HL-60 (cell line): ENCODE measurements at regions not wholly inside any gene's neighbourhood (a gene's known extent, or its start where the extent isn't known, plus 50 kb on each side); places are given as distances from the start of the nearest gene placed in this dataset.

Source experiments
- DNase-seq, 2 experiments: peaks; one replicate each; pipeline ENCODE4 v3.0.0-alpha.2; 2010 to 2020; ENCODE audit warnings: low read depth in 1 of 2, low spot score in 1 of 2
- H3K27ac ChIP-seq: fragments of 250-450 bp; sonication (Bioruptor Pico); replicated peaks from 2 replicates; pipeline ENCODE4 v1.5.1; 2020; ENCODE audit warnings: mild to moderate bottlenecking, moderate library complexity
- H3K27me3 ChIP-seq: fragments of 250-450 bp; sonication (Bioruptor Pico); 2 replicates; pipeline ENCODE4 v1.5.1; 2021; ENCODE audit warnings: mild to moderate bottlenecking, moderate library complexity; ENCODE audit not compliant: insufficient read depth, poor library complexity, severe bottlenecking
- H3K4me3 ChIP-seq: replicated peaks from 2 replicates; pipeline ENCODE4 v1.5.1; 2011; ENCODE audit warnings: mild to moderate bottlenecking, control low read depth, low read length; ENCODE audit not compliant: insufficient read depth
- GABPA ChIP-seq: IDR thresholded peaks from 2 replicates; pipeline ENCODE4 v1.6.1; 2012; ENCODE audit warnings: low read depth
- POLR2AphosphoS5 ChIP-seq: IDR thresholded peaks from 2 replicates; pipeline ENCODE4 v1.6.1; 2012; ENCODE audit warnings: low read depth
- SPI1 ChIP-seq: IDR thresholded peaks from 2 replicates; pipeline ENCODE4 v1.6.1; 2012; ENCODE audit warnings: low read depth, mild to moderate bottlenecking, borderline replicate concordance
- TF ChIP-seq, protein P1 (sequence below): IDR thresholded peaks from one replicate; pipeline ENCODE4 v1.5.1; 2011; ENCODE audit warnings: low read length, control low read depth, inconsistent platforms; ENCODE audit not compliant: insufficient read depth
- TF ChIP-seq, protein P2 (sequence below): IDR thresholded peaks from 2 replicates; pipeline ENCODE4 v1.6.1; 2012; ENCODE audit warnings: low read depth; ENCODE audit not compliant: insufficient replicate concordance

DNA sequence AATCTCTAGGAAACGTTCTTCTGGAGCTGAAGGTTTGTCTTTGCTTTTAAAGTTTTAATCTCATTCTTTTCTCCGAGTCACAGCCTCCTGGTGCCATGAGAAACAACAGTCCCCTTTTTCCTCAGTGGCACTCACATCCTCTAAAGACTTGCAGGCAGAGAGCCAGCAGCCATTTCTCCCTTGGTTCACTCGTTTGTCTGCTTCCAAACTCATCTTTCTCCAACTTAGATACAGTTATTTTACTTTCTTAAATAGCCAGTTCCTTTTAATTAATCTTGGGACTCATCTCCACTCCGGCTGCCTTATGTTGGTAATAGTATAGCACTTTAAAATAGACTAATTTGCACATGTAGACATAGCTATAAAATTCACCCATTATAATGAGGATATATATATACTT lies 555.2 kb downstream of the FGF9 start:
- Histone ChIP-seq H3K27me3 (no peaks in the 10 kb centered on the region), H3K27ac (no peak overlapping the region), H3K4me3 (no peak overlapping the region)
- no peak for DNase-seq
- TF ChIP-seq, protein P1, sequence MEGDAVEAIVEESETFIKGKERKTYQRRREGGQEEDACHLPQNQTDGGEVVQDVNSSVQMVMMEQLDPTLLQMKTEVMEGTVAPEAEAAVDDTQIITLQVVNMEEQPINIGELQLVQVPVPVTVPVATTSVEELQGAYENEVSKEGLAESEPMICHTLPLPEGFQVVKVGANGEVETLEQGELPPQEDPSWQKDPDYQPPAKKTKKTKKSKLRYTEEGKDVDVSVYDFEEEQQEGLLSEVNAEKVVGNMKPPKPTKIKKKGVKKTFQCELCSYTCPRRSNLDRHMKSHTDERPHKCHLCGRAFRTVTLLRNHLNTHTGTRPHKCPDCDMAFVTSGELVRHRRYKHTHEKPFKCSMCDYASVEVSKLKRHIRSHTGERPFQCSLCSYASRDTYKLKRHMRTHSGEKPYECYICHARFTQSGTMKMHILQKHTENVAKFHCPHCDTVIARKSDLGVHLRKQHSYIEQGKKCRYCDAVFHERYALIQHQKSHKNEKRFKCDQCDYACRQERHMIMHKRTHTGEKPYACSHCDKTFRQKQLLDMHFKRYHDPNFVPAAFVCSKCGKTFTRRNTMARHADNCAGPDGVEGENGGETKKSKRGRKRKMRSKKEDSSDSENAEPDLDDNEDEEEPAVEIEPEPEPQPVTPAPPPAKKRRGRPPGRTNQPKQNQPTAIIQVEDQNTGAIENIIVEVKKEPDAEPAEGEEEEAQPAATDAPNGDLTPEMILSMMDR = no peak
- TF ChIP-seq, protein P2, sequence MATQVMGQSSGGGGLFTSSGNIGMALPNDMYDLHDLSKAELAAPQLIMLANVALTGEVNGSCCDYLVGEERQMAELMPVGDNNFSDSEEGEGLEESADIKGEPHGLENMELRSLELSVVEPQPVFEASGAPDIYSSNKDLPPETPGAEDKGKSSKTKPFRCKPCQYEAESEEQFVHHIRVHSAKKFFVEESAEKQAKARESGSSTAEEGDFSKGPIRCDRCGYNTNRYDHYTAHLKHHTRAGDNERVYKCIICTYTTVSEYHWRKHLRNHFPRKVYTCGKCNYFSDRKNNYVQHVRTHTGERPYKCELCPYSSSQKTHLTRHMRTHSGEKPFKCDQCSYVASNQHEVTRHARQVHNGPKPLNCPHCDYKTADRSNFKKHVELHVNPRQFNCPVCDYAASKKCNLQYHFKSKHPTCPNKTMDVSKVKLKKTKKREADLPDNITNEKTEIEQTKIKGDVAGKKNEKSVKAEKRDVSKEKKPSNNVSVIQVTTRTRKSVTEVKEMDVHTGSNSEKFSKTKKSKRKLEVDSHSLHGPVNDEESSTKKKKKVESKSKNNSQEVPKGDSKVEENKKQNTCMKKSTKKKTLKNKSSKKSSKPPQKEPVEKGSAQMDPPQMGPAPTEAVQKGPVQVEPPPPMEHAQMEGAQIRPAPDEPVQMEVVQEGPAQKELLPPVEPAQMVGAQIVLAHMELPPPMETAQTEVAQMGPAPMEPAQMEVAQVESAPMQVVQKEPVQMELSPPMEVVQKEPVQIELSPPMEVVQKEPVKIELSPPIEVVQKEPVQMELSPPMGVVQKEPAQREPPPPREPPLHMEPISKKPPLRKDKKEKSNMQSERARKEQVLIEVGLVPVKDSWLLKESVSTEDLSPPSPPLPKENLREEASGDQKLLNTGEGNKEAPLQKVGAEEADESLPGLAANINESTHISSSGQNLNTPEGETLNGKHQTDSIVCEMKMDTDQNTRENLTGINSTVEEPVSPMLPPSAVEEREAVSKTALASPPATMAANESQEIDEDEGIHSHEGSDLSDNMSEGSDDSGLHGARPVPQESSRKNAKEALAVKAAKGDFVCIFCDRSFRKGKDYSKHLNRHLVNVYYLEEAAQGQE = no peak
- TF ChIP-seq POLR2AphosphoS5 = no peak

DNA sequence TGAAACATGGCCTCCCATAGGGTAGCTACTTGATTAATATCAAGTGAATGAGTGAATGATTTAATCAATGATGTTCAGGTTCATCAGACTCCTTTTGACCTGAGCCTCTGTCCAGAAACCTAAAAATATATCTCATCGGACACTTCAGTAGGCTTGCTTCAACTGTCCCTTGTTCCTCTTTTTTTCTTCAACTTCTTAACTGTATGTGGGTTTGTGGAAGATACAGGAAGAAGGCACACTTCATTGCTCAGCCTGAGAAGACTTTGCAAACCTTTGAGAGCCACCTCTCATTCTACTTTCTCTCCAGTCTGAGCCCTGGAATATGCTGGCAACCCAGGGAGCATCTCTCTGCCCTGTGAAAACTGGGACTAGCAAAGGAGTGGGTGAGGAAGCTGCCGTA lies 557.0 kb downstream of the FGF9 start:
- Histone ChIP-seq H3K4me3 (no peak overlapping the region), H3K27ac (no peak overlapping the region), H3K27me3 (no peaks in the 10 kb centered on the region)
- DNase-seq = no peak
- TF ChIP-seq SPI1 = no peak
- TF ChIP-seq, protein P1 = no peak
- no peak for TF ChIP-seq GABPA
- TF ChIP-seq, protein P2 = no peak
- TF ChIP-seq POLR2AphosphoS5 = no peak

DNA sequence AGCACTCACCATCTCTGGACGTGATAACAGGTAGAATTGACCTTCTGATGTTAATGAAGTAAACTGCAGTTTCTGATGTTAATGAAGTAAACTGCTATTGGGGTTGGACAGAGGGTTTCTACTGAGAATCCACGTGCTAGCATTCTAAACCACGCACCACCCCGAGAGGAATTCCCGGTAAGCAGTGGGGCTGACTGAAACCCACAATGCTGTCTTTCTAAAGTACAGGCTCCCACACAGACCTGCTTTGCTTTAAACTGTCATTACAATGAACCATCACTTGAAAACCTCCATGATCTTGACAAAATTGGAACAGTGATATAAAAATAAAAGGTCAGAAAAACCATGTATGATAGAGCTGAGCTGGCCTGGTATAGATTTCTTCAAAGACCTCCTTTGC lies 559.0 kb downstream of the FGF9 start:
- Histone ChIP-seq H3K27me3 (no peaks in the 10 kb centered on the region), H3K4me3 (no peak overlapping the region), H3K27ac (no peak overlapping the region)
- no peak for DNase-seq
- TF ChIP-seq SPI1 (no peak), POLR2AphosphoS5 (no peak), GABPA (no peak)
- TF ChIP-seq, protein P1 = no peak
- TF ChIP-seq, protein P2 = no peak
